Dedifferentiated amniotic fluid mesenchymal stem cell (primary cell): ENCODE measurements at regions not wholly inside any gene's neighbourhood (a gene's known extent, or its start where the extent isn't known, plus 50 kb on each side); places are given as distances from the start of the nearest gene placed in this dataset.

ENCODE experiments used
- DNase-seq: peaks from one replicate; pipeline ENCODE4 v3.0.0-alpha.2; 2016; ENCODE audit errors: extremely low spot score

GRCh38 chr1:78424720-78425119 is 66.1 kb upstream of the PTGFR start:
- no peak for DNase-seq

DNA sequence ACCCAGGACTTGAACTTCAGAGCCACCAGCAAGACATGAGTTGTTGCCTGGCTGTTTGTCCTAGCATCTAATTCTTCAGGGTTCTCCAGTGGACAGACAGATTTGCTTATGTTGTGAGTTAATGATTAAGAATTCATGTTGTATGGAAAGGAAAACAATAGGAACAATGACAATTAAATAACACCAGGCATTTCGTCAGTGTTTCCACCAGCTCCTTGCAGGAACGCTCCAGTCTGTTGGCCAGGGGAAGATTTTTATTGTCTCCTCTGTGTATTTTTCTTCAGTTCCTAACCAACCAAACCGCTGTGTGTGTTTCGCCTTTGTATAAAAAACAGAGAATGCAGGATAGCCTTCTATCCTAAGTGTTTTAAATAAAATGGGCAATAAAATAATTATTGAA is 64.4 kb upstream of the PTGFR start:
- DNase-seq, result no peak

GRCh38 chr1:78427506-78427905 is 63.3 kb upstream of the PTGFR start:
- no peak for DNase-seq

- DNase-seq, result no peak
Observed at GRCh38 chr1:78432016-78432415, 58.8 kb upstream of the PTGFR start.

DNA sequence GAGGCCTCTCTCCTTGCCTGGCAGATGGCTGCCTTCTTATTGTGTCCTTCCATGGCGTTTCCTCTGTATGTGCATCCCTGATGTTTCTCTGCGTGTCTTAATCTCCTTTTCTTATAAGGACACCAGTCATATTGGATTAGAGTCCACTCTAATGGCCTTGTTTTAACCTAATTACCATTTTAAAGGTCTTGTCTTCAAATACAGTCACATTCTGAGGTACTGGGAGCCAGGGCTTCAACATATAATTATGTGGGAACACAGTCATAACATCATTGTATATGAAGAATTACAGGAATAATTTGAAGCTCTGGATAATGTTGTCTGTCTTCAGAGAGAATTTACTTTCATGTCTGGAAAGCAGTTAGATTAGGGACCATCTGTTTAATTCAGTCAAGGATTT is 56.4 kb upstream of the PTGFR start:
- DNase-seq, result no peak

DNA sequence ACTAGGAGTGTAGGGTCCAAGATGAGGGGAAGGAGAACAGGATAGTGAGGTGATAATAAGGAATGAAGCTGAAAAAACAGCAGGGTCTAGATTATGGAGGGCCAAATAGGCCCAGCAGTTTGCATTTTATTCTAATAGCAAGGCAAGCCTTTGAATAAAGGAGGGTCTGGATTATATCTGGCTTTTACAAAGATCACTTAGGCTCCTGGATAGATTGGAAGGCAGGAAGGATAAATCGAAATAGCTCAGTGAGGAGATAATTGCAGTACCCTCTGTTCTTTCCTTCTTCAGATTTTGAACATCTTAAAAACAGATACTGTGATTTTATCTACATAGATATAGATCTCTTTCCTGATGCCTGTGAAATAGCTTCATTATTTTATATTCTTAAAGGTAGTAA is 53.8 kb upstream of the PTGFR start:
- no peak for DNase-seq

DNA sequence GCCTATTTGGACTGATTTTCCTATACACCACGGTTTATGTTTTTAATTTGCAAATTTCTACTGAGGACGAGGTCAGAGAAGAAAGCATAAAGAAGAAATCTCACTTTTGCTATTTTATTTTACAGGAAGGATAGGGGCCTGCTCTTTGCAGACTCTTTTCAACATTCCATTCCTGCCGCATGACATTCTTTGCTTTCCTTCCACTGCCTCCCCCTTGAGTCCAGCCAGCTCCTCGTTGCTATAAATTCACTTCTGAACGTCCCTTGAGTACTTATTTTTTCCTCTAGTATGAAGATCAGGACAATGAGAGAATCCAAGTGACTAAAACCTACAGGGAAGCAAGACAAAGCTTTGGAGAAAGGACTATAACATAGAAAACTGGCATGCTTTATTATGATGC is 53.4 kb upstream of the PTGFR start:
- peak; percentile 42 for DNase-seq

GRCh38 chr1:78437941-78438340 is 52.8 kb upstream of the PTGFR start:
- DNase-seq, result no peak

- no peak for DNase-seq
Observed at GRCh38 chr1:78440381-78440793, 50.4 kb upstream of the PTGFR start.
